NCI-H2196 (cell line): ENCODE measurements at regions not wholly inside any gene's neighbourhood (a gene's known extent, or its start where the extent isn't known, plus 50 kb on each side); places are given as distances from the start of the nearest gene placed in this dataset.

Source experiments
- DNase-seq: peaks from one replicate; lab custom pipeline; 2025; ENCODE audit not compliant: unreplicated experiment; lab: John Stamatoyannopoulos, UW

- no peak for DNase-seq
These were observed 381.4 kb downstream of the BCOR start for GRCh38 chrX:39716401-39716800.

- no peak for DNase-seq
These were observed 380.8 kb downstream of the BCOR start for GRCh38 chrX:39716802-39717540.

- DNase-seq, result no peak
These were observed 378.8 kb downstream of the BCOR start for GRCh38 chrX:39718981-39719380.

GRCh38 chrX:39720945-39721344 is 376.8 kb downstream of the BCOR start:
- DNase-seq, result no peak

GRCh38 chrX:39721566-39722279 is 376.0 kb downstream of the BCOR start:
- no peak for DNase-seq

- no peak for DNase-seq
These were observed 373.2 kb downstream of the BCOR start for GRCh38 chrX:39724544-39724943.

GRCh38 chrX:39725114-39725513 is 372.6 kb downstream of the BCOR start:
- DNase-seq, result no peak

- DNase-seq, result no peak
These were observed 371.7 kb downstream of the BCOR start for GRCh38 chrX:39725928-39726619.

- DNase-seq, result peak; percentile 29
These were observed 371.0 kb downstream of the BCOR start for GRCh38 chrX:39726771-39727170.

GRCh38 chrX:39728025-39728424 is 369.7 kb downstream of the BCOR start:
- DNase-seq, result no peak

GRCh38 chrX:39728852-39729598 is 368.7 kb downstream of the BCOR start:
- no peak for DNase-seq

- DNase-seq, result no peak
These were observed 367.6 kb downstream of the BCOR start for GRCh38 chrX:39729981-39730661.

GRCh38 chrX:39730662-39731329 is 367.0 kb downstream of the BCOR start:
- no peak for DNase-seq

- DNase-seq, result no peak
These were observed 366.5 kb downstream of the BCOR start for GRCh38 chrX:39731330-39731667.

- no peak for DNase-seq
These were observed 366.0 kb downstream of the BCOR start for GRCh38 chrX:39731735-39732134.

- DNase-seq, result no peak
These were observed 364.0 kb downstream of the BCOR start for GRCh38 chrX:39733745-39734144.

GRCh38 chrX:39734174-39734776 is 363.5 kb downstream of the BCOR start:
- DNase-seq, result peak; percentile 24

- DNase-seq, result peak; percentile 69
These were observed 361.2 kb downstream of the BCOR start for GRCh38 chrX:39736216-39737211.

- DNase-seq, result no peak
These were observed 358.2 kb downstream of the BCOR start for GRCh38 chrX:39739585-39739984.
